SK-N-SH (cell line): ENCODE measurements at regions not wholly inside any gene's neighbourhood (a gene's known extent, or its start where the extent isn't known, plus 50 kb on each side); places are given as distances from the start of the nearest gene placed in this dataset.

Experiments
- CTCF ChIA-PET: fragments of 300-600, 350-600 bp; formaldehyde crosslinking; extraction: SDS; loops from one replicate; lab custom pipeline; 2021; lab: Yijun Ruan, JAX
- POLR2A ChIA-PET: fragments of 350-600 bp; sonication (Branson Sonifier 250); formaldehyde crosslinking; extraction: SDS; loops from one replicate; lab custom pipeline; 2020; ENCODE audit warnings: antibody characterized with exemption, inconsistent platforms; lab: Yijun Ruan, JAX
- DNase-seq: peaks from one replicate; pipeline ENCODE4 v3.0.0; 2012
- H2AFZ ChIP-seq: fragments of 200-600 bp; sonication (generic); 2 replicates; pipeline ENCODE4 v1.8.1; 2016; ENCODE audit warnings: antibody characterized with exemption, mild to moderate bottlenecking, low read depth
- H3F3A ChIP-seq: fragments of 200-600 bp; sonication (generic); replicated peaks from 2 replicates; pipeline ENCODE3; 2016; ENCODE audit warnings: antibody characterized with exemption, mild to moderate bottlenecking; ENCODE audit not compliant: insufficient read depth
- H3K27ac ChIP-seq, 2 experiments: fragments of 200-500 bp in 1 of 2; fragments of 200-600 bp in 1 of 2; sonication (Bioruptor generic) in 1 of 2; sonication (generic), shearing (Covaris generic) in 1 of 2; 2 replicates each; pipeline versions ENCODE4 v1.5.1 to v1.6.1; 2014 to 2016; ENCODE audit warnings: low read depth in 2 of 2, inconsistent platforms in 1 of 2, low read length in 1 of 2, mild to moderate bottlenecking in 1 of 2, mixed read lengths in 1 of 2
- H3K27me3 ChIP-seq: fragments of 200-600 bp; sonication (generic), shearing (Covaris generic); 2 replicates; pipeline ENCODE4 v1.6.1; 2016; ENCODE audit warnings: mixed run types; ENCODE audit not compliant: insufficient read depth
- H3K36me3 ChIP-seq, 2 experiments: fragments of 200-500 bp in 1 of 2; fragments of 200-600 bp in 1 of 2; sonication (Bioruptor generic) in 1 of 2; sonication (generic) in 1 of 2; replicated peaks in 1 of 2; 2 replicates each; pipeline versions ENCODE3 to v1.5.1; 2014 to 2016; ENCODE audit warnings: low read length in 1 of 2, mild to moderate bottlenecking in 1 of 2; ENCODE audit not compliant: insufficient read depth in 2 of 2, control insufficient read depth in 1 of 2
- H3K4me1 ChIP-seq, 2 experiments: fragments of 200-500 bp in 1 of 2; fragments of 200-600 bp in 1 of 2; sonication (Bioruptor generic) in 1 of 2; sonication (generic), shearing (Covaris generic) in 1 of 2; 2 replicates each; pipeline versions ENCODE4 v1.5.1 to v1.6.1; 2014 to 2016; ENCODE audit warnings: low read depth in 1 of 2, low read length in 1 of 2, mixed run types in 1 of 2; ENCODE audit not compliant: insufficient read depth in 2 of 2, control insufficient read depth in 1 of 2
- H3K4me2 ChIP-seq: fragments of 200-600 bp; sonication (generic), shearing (Covaris generic); 2 replicates; pipeline ENCODE4 v1.6.1; 2017; ENCODE audit warnings: mixed run types
- H3K4me3 ChIP-seq, 2 experiments: fragments of 200-500 bp in 1 of 2; fragments of 200-600 bp in 1 of 2; sonication (Bioruptor generic) in 1 of 2; sonication (generic), shearing (Covaris generic) in 1 of 2; 2 replicates each; pipeline versions ENCODE4 v1.5.1 to v1.8.1; 2014 to 2016; ENCODE audit warnings: low read depth in 2 of 2, inconsistent platforms in 1 of 2, low read length in 1 of 2, mild to moderate bottlenecking in 1 of 2, mixed read lengths in 1 of 2, moderate library complexity in 1 of 2
- H3K79me2 ChIP-seq: fragments of 200-600 bp; sonication (generic); 2 replicates; pipeline ENCODE4 v1.8.1; 2017; ENCODE audit warnings: mild to moderate bottlenecking; ENCODE audit not compliant: insufficient read depth
- H3K9ac ChIP-seq: fragments of 200-600 bp; sonication (generic); 2 replicates; pipeline ENCODE4 v1.6.1; 2017; ENCODE audit warnings: mixed run types
- H3K9me2 ChIP-seq: fragments of 200-600 bp; sonication (generic); 2 replicates; pipeline ENCODE4 v1.6.1; 2017; ENCODE audit warnings: mixed run types
- H3K9me3 ChIP-seq: fragments of 200-600 bp; sonication (generic); 2 replicates; pipeline ENCODE4 v1.6.1; 2017; ENCODE audit warnings: mixed run types, mild to moderate bottlenecking, moderate library complexity
- H4K20me1 ChIP-seq: fragments of 200-600 bp; sonication (generic); 2 replicates; pipeline ENCODE4 v1.6.1; 2017; ENCODE audit warnings: mild to moderate bottlenecking, mixed run types; ENCODE audit not compliant: insufficient read depth
- CHD2 ChIP-seq: fragments of 150-350 bp; IDR thresholded peaks from 2 replicates; pipeline ENCODE4 v1.6.1; 2018; ENCODE audit warnings: low read length; ENCODE audit not compliant: partially characterized antibody
- ELF1 ChIP-seq: IDR thresholded peaks from 2 replicates; pipeline ENCODE4 v1.4.0; 2012
- EP300 ChIP-seq, 2 experiments: IDR thresholded peaks; 2 replicates each; pipeline versions ENCODE4 v1.4.0 to v1.6.1; 2012; ENCODE audit warnings: borderline replicate concordance in 1 of 2, low read depth in 1 of 2, low read length in 1 of 2
- FOSL2 ChIP-seq: IDR thresholded peaks from 2 replicates; pipeline ENCODE4 v1.4.0; 2012; ENCODE audit warnings: low read depth, mild to moderate bottlenecking, moderate library complexity, borderline replicate concordance
- FOXJ3 ChIP-seq: sonication (generic); formaldehyde crosslinking; IDR thresholded peaks from 2 replicates; pipeline ENCODE4 v1.5.1; 2020; ENCODE audit warnings: mild to moderate bottlenecking, missing genetic modification reagents
- FOXM1 ChIP-seq: IDR thresholded peaks from 2 replicates; pipeline ENCODE4 v1.4.0; 2012; ENCODE audit warnings: low read depth, mild to moderate bottlenecking
- GATA2 ChIP-seq: sonication (generic); formaldehyde crosslinking; IDR thresholded peaks from 2 replicates; pipeline ENCODE4 v1.5.0; 2020; ENCODE audit warnings: mild to moderate bottlenecking, missing genetic modification reagents
- IRF3 ChIP-seq: fragments of 150-350 bp; IDR thresholded peaks from 2 replicates; pipeline ENCODE4 v1.6.1; 2016; ENCODE audit warnings: mild to moderate bottlenecking, low read depth, low read length
- JUND ChIP-seq: IDR thresholded peaks from 2 replicates; pipeline ENCODE4 v1.4.0; 2012
- NFIC ChIP-seq: IDR thresholded peaks from 2 replicates; pipeline ENCODE4 v1.4.0; 2012; ENCODE audit warnings: borderline replicate concordance
- PBX3 ChIP-seq: IDR thresholded peaks from 2 replicates; pipeline ENCODE4; 2012
- POLR2AphosphoS5 ChIP-seq: IDR thresholded peaks from 2 replicates; pipeline ENCODE4 v1.6.1; 2012; ENCODE audit warnings: low read depth, low read length
- RAD21 ChIP-seq: IDR thresholded peaks from 2 replicates; pipeline ENCODE4 v1.6.1; 2012; ENCODE audit warnings: mild to moderate bottlenecking, low read length
- RFX5 ChIP-seq: IDR thresholded peaks from 2 replicates; pipeline ENCODE4 v1.6.1; 2012; ENCODE audit warnings: mild to moderate bottlenecking, improper control_type of control experiment, low read length
- SMC3 ChIP-seq: IDR thresholded peaks from 2 replicates; pipeline ENCODE4 v1.6.1; 2012; ENCODE audit warnings: low read depth, low read length, improper control_type of control experiment
- TAF1 ChIP-seq: IDR thresholded peaks from 2 replicates; pipeline ENCODE4 v1.6.1; 2012; ENCODE audit warnings: low read depth, mild to moderate bottlenecking, low read length, moderate library complexity, borderline replicate concordance
- TCF12 ChIP-seq: IDR thresholded peaks from 2 replicates; pipeline ENCODE4 v1.4.0; 2012
- TEAD4 ChIP-seq: IDR thresholded peaks from 2 replicates; pipeline ENCODE4 v1.4.0; 2012; ENCODE audit warnings: mild to moderate bottlenecking, borderline replicate concordance; ENCODE audit not compliant: insufficient read depth
- WGBS: methylation state at CpG from one replicate; pipeline ENCODE4 v1.1.6; 2017; ENCODE audit warnings: low lambda C conversion rate; 5-methylcytosine and 5-hydroxymethylcytosine counted together
- TF ChIP-seq, protein P1 (sequence below): IDR thresholded peaks from 2 replicates; pipeline ENCODE4 v1.4.0; 2012; ENCODE audit warnings: low read depth
- TF ChIP-seq, protein P2 (sequence below): IDR thresholded peaks from 2 replicates; pipeline ENCODE4 v1.4.0; 2012; ENCODE audit warnings: low read depth, borderline replicate concordance
- TF ChIP-seq, protein P3 (sequence below): IDR thresholded peaks from 2 replicates; pipeline ENCODE4 v1.4.0; 2012; ENCODE audit warnings: low read depth, borderline replicate concordance

DNA sequence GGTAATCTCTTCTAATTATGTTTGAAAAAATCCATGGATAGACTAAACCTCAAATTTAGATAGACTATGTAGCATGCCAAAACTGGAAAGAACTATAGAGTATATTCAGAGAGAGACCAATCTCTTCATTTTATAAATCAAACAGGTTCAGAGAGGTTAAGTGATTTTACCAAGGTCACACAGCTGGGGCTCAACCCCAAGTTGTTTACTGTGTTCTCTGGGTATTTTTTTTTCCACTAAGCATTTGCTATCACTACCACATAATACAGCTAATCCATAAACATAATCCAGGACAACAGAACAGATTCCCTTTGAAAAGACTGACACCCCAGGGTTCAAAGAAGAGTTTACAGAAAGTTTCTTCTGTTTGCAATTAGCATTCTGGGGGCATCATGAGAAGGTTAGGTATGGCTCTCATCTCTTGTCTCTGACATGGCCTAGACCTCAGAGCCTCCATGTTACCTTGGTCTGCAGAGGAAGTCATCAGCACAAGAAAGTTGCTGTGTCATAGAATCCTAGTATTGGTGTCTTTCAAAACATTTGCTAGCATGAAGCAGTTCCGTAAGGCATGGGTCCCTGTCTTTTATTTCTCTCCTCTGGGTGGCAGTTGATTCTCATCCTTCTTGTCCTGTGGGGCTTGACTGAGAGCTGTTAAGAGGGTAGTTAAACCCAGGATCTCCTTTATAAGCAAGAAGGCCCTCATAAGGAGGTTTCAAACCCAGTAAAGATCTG, 94.5 kb upstream of the HSD17B12 start:
- no peak overlapping the region for H3K4me3 ChIP-seq
- H3F3A ChIP-seq, result no peaks in the 10 kb centered on the region
- no peaks in the 10 kb centered on the region for H3K36me3 ChIP-seq
- H3K4me1 ChIP-seq, result peaks cover 0 to 5% of the 10 kb centered on the region in 2 experiments; a peak in 1 of 4 replicates
- no peak for DNase-seq
- H3K27ac ChIP-seq, result no peak overlapping the region
- H3K9ac ChIP-seq, result no peak overlapping the region
- POLR2A ChIA-PET, result no interaction called here
- peaks cover 38% of the 10 kb centered on the region for H3K27me3 ChIP-seq
- H3K9me2 ChIP-seq, result no peaks in the 10 kb centered on the region
- no peaks in the 10 kb centered on the region; the same call in 1 of the 2 replicates for H3K9me3 ChIP-seq
- 100% methylated on average over 1 of the region's 1 CpG for whole genome bisulfite sequencing
- H4K20me1 ChIP-seq, result no peaks in the 10 kb centered on the region
- H3K79me2 ChIP-seq, result no peaks in the 10 kb centered on the region
- no peak overlapping the region for H3K4me2 ChIP-seq
- CTCF ChIA-PET, result interaction anchor here (0.8 to 4.2 kb wide), 5 partner anchors 9 to 266 kb away, joined by 3 to 19 read pairs (median 6); no protein-coding TSS in a partner anchor
- no peak overlapping the region for H2AFZ ChIP-seq
- TF ChIP-seq IRF3 (no peak), JUND (no peak), RAD21 (no peak), NFIC (no peak), TCF12 (no peak), FOSL2 (no peak), CHD2 (no peak)
- TF ChIP-seq, protein P1, sequence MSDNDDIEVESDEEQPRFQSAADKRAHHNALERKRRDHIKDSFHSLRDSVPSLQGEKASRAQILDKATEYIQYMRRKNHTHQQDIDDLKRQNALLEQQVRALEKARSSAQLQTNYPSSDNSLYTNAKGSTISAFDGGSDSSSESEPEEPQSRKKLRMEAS, result no peak

DNA sequence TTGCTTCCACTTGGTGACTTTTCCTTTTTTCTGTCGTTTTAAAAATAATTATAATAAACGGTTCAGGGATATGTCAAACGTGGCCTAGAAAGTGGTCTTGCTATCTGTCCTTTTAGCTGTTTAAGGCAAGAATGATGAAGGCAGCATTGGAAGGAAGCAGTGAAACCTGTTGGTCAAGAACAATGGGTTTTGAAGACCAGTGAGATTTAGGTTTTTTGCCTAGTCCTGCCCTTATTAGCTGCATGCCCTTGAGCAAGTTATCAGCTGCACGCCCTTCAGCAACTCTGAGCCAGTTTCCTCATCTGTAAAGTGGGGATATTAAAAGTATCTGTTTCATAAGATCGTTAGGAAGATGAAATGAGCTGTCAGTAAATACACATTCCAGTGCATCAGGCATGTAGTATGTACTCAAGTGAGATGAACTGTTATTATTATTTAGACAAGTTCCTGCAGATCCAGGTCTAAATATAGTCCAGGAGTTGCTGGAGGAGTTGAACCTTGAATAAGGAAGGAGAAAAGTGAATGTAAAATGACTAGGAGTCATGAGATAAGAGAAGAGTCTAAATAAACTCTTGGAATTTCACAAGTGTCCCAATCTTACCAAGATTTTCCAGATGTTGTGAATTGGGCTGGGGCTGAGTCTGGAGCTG, 90.8 kb upstream of the HSD17B12 start:
- Histone ChIP-seq H3K9me3 (no peaks in the 10 kb centered on the region; the same call in 1 of the 2 replicates), H3K4me2 (no peak overlapping the region), H3F3A (no peaks in the 10 kb centered on the region), H3K36me3 (no peaks in the 10 kb centered on the region), H3K4me3 (no peak overlapping the region), H3K27ac (no peak overlapping the region), H3K4me1 (no peaks in the 10 kb centered on the region), H3K79me2 (no peaks in the 10 kb centered on the region), H3K9me2 (no peaks in the 10 kb centered on the region), H3K9ac (no peak overlapping the region), H3K27me3 (peaks cover 7% of the 10 kb centered on the region; the same call in 1 of the 2 replicates), H2AFZ (no peak overlapping the region), H4K20me1 (no peaks in the 10 kb centered on the region)
- WGBS, result 19% methylated on average over 5 of the region's 5 CpGs
- no peak for DNase-seq
- ChIA-PET POLR2A (no interaction called here), CTCF (interaction anchor here (1.0 kb wide), 1 partner anchor 23 kb away, joined by 4 read pairs; no protein-coding TSS in a partner anchor)
- TF ChIP-seq TCF12 (no peak), GATA2 (no peak), FOXM1 (no peak), POLR2AphosphoS5 (no peak), TAF1 (no peak), PBX3 (no peak), RAD21 (no peak), TEAD4 (no peak), ELF1 (no peak), RFX5 (no peak), SMC3 (no peak), IRF3 (no peak), EP300 (IDR thresholded peaks at IDR 0.05; ENCODE audit: borderline replicate concordance in 1 of 2, low read depth in 1 of 2, low read length in 1 of 2) (no peak), FOXJ3 (CRISPR knock-in tag) (no peak)
- TF ChIP-seq, protein P2, sequence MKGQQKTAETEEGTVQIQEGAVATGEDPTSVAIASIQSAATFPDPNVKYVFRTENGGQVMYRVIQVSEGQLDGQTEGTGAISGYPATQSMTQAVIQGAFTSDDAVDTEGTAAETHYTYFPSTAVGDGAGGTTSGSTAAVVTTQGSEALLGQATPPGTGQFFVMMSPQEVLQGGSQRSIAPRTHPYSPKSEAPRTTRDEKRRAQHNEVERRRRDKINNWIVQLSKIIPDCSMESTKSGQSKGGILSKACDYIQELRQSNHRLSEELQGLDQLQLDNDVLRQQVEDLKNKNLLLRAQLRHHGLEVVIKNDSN, result no peak
- TF ChIP-seq, protein P3, sequence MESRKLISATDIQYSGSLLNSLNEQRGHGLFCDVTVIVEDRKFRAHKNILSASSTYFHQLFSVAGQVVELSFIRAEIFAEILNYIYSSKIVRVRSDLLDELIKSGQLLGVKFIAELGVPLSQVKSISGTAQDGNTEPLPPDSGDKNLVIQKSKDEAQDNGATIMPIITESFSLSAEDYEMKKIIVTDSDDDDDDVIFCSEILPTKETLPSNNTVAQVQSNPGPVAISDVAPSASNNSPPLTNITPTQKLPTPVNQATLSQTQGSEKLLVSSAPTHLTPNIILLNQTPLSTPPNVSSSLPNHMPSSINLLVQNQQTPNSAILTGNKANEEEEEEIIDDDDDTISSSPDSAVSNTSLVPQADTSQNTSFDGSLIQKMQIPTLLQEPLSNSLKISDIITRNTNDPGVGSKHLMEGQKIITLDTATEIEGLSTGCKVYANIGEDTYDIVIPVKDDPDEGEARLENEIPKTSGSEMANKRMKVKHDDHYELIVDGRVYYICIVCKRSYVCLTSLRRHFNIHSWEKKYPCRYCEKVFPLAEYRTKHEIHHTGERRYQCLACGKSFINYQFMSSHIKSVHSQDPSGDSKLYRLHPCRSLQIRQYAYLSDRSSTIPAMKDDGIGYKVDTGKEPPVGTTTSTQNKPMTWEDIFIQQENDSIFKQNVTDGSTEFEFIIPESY, result no peak
